AG09309 (cell line): ENCODE measurements at regions not wholly inside any gene's neighbourhood (a gene's known extent, or its start where the extent isn't known, plus 50 kb on each side); places are given as distances from the start of the nearest gene placed in this dataset.

Source experiments
- DNase-seq: peaks from one replicate; pipeline ENCODE4 v3.0.0-alpha.2; 2010; ENCODE audit warnings: low read depth
- H3K4me3 ChIP-seq: 2 replicates; pipeline ENCODE4 v1.5.1; 2011; ENCODE audit warnings: mild to moderate bottlenecking, low read depth, low read length, moderate library complexity; ENCODE audit not compliant: control insufficient read depth
- CTCF ChIP-seq: IDR thresholded peaks from 2 replicates; pipeline ENCODE4 v1.5.1; 2011; ENCODE audit warnings: mild to moderate bottlenecking, low read depth, low read length, inconsistent platforms; ENCODE audit not compliant: insufficient read depth, control insufficient read depth; ENCODE audit errors: missing control alignments

GRCh38 chr13:27005976-27006518, 165.6 kb downstream of the USP12 start:
- TF ChIP-seq CTCF, result no peak
- no peak overlapping the region for H3K4me3 ChIP-seq
- no peak for DNase-seq

GRCh38 chr13:27005556-27005955, 166.1 kb downstream of the USP12 start:
- H3K4me3 ChIP-seq, result no peak overlapping the region
- no peak for DNase-seq
- TF ChIP-seq CTCF, result no peak

GRCh38 chr13:27004866-27005265, 166.7 kb downstream of the USP12 start:
- no peak for TF ChIP-seq CTCF

GRCh38 chr13:27004326-27004725, 167.3 kb downstream of the USP12 start:
- DNase-seq, result no peak
- TF ChIP-seq CTCF, result no peak
- H3K4me3 ChIP-seq, result no peak overlapping the region

More at GRCh38 chr13:27004866-27005265, 166.7 kb downstream of the USP12 start:
- H3K4me3 ChIP-seq, result no peak overlapping the region
- DNase-seq, result no peak

- TF ChIP-seq CTCF, result no peak
- H3K4me3 ChIP-seq, result no peak overlapping the region
- DNase-seq, result no peak
Measured at GRCh38 chr13:27001705-27002104, 169.9 kb downstream of the USP12 start.

GRCh38 chr13:27000686-27001085, 170.9 kb downstream of the USP12 start:
- H3K4me3 ChIP-seq, result no peak overlapping the region
- DNase-seq, result no peak
- TF ChIP-seq CTCF, result no peak

- no peak for TF ChIP-seq CTCF
- H3K4me3 ChIP-seq, result no peak overlapping the region
- DNase-seq, result no peak
Measured at GRCh38 chr13:26999499-26999898, 172.1 kb downstream of the USP12 start.
